ENCODE measurements at regions not wholly inside any gene's neighbourhood (a gene's known extent, or its start where the extent isn't known, plus 50 kb on each side); places are given as distances from the start of the nearest gene placed in this dataset.

DNA sequence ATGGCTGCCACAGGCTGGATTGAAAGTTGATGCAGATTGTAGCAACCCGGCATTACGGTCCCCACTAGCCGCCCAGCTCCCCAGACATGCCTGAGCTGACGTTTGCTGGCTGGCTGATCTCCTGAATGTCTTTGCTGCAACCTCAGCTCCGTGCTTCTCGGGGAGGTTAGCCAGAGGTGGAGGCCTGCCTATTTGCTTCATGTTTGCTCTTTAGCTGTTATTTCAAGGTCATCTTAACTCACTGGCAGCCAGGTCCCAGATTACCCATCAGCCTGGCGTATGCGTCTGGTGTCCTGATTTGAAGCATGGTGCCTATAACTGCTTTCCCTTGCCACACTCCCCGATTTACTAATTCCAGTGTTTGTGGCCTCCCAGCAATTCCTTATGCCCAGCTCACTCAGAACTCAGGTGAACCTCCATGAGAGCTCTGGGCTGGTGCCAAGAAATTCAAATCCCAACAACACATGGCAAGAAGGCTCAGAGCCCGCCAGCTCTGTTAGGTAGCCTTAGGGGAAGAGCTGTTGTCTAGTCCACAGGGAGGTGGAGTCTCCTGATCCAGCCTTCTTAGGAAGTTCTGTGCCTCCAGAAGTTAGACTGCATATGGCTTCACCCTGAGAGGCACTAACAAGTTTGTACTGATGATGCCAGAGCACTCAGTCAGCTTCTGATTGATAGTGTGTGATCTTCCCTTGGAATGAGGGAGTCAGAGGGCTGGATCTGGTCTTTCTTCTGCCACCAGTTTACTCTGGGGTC is 69.7 kb upstream of the EXOC4 start:
- BruUV-seq (replicated peaks): no TSS peak
- no peak for DNase-seq (ENCODE audit: low read depth, low spot score)
- H3K4me3 ChIP-seq (replicated peaks in 1 of 2; ENCODE audit: low read depth in 1 of 2, low read length in 2 of 2): no peak overlapping the region
- H3K27ac ChIP-seq (ENCODE audit: low read depth, low read length): no peak overlapping the region
- 0 out of 2 replicates have a peak, but pooled peaks cover 3% of the 10 kb centered on the region for H3K27me3 ChIP-seq (ENCODE audit: insufficient read depth, low read length)
- ATAC-seq: no peak
- H3K4me1 ChIP-seq (ENCODE audit: control insufficient read depth in 1 of 2, insufficient read depth in 2 of 2, low read length in 2 of 2): no peaks in the 10 kb centered on the region
- POLR2A ChIA-PET: no interaction called here
- no peak overlapping the region for H3K4me2 ChIP-seq (ENCODE audit: low read length)
- no peaks in the 10 kb centered on the region for H3K9me3 ChIP-seq (ENCODE audit: control insufficient read depth in 1 of 2, insufficient read depth in 1 of 2, low read depth in 1 of 2, low read length in 2 of 2)
- no peak overlapping the region for H2AFZ ChIP-seq (ENCODE audit: low read depth, low read length, poor library complexity, severe bottlenecking)
- CTCF ChIA-PET: no interaction called here
- RAD21 ChIA-PET (ENCODE audit: low non-redundant PET in 1 of 2, low total read pairs in 2 of 2, uncharacterized antibody in 2 of 2, unreplicated experiment in 2 of 2): no interaction called here
- no peaks in the 10 kb centered on the region for H3K36me3 ChIP-seq (ENCODE audit: control insufficient read depth in 1 of 2, insufficient read depth in 2 of 2, low read length in 2 of 2)
- no peaks in the 10 kb centered on the region for H4K20me1 ChIP-seq (ENCODE audit: insufficient read depth)
- TF ChIP-seq POLR2AphosphoS5 (IDR thresholded peaks at IDR 0.05; ENCODE audit: low read depth, low read length) (no peak), EZH2phosphoT487 (IDR thresholded peaks at IDR 0.05; ENCODE audit: borderline replicate concordance) (no peak), CEBPB (IDR thresholded peaks at IDR 0.05; ENCODE audit: low read depth) (no peak), RAD21 (IDR thresholded peaks at IDR 0.05; ENCODE audit: low read depth) (no peak), SP1 (IDR thresholded peaks at IDR 0.05; ENCODE audit: low read depth) (no peak), POLR2A (IDR thresholded peaks at IDR 0.05; ENCODE audit: borderline replicate concordance, extremely low read depth, insufficient read depth, insufficient read length) (no peak), ATF3 (IDR thresholded peaks at IDR 0.05) (no peak), SIN3A (IDR thresholded peaks at IDR 0.05; ENCODE audit: low read depth) (no peak), MAX (IDR thresholded peaks at IDR 0.05) (no peak), JUND (IDR thresholded peaks at IDR 0.05) (no peak), EZH2 (IDR thresholded peaks at IDR 0.05) (no peak), SRF (IDR thresholded peaks at IDR 0.05; ENCODE audit: low read depth) (no peak), EGR1 (IDR thresholded peaks at IDR 0.05; ENCODE audit: low read depth) (no peak), CBX3 (IDR thresholded peaks at IDR 0.05; ENCODE audit: low read depth) (no peak), ZNF274 (IDR thresholded peaks at IDR 0.05; ENCODE audit: low read depth, low read length) (no peak)
- TF ChIP-seq, protein P1, sequence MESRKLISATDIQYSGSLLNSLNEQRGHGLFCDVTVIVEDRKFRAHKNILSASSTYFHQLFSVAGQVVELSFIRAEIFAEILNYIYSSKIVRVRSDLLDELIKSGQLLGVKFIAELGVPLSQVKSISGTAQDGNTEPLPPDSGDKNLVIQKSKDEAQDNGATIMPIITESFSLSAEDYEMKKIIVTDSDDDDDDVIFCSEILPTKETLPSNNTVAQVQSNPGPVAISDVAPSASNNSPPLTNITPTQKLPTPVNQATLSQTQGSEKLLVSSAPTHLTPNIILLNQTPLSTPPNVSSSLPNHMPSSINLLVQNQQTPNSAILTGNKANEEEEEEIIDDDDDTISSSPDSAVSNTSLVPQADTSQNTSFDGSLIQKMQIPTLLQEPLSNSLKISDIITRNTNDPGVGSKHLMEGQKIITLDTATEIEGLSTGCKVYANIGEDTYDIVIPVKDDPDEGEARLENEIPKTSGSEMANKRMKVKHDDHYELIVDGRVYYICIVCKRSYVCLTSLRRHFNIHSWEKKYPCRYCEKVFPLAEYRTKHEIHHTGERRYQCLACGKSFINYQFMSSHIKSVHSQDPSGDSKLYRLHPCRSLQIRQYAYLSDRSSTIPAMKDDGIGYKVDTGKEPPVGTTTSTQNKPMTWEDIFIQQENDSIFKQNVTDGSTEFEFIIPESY (IDR thresholded peaks at IDR 0.05; ENCODE audit: extremely low read depth, insufficient replicate concordance, low read length): no peak
- TF ChIP-seq, protein P2, sequence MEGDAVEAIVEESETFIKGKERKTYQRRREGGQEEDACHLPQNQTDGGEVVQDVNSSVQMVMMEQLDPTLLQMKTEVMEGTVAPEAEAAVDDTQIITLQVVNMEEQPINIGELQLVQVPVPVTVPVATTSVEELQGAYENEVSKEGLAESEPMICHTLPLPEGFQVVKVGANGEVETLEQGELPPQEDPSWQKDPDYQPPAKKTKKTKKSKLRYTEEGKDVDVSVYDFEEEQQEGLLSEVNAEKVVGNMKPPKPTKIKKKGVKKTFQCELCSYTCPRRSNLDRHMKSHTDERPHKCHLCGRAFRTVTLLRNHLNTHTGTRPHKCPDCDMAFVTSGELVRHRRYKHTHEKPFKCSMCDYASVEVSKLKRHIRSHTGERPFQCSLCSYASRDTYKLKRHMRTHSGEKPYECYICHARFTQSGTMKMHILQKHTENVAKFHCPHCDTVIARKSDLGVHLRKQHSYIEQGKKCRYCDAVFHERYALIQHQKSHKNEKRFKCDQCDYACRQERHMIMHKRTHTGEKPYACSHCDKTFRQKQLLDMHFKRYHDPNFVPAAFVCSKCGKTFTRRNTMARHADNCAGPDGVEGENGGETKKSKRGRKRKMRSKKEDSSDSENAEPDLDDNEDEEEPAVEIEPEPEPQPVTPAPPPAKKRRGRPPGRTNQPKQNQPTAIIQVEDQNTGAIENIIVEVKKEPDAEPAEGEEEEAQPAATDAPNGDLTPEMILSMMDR (IDR thresholded peaks at IDR 0.05 in 2 of 3, conservative IDR thresholded peaks at IDR 0.05 in 1 of 3; ENCODE audit: borderline replicate concordance in 1 of 3, insufficient read depth in 1 of 3, low read depth in 2 of 3, low read length in 2 of 3): no peak
- no peaks in the 10 kb centered on the region for H3K79me2 ChIP-seq (ENCODE audit: insufficient read depth, low read length)
- H3K9ac ChIP-seq (ENCODE audit: low read length): no peak overlapping the region
- no peaks in the 10 kb centered on the region for H3K9me2 ChIP-seq (ENCODE audit: insufficient read depth)
- intact Hi-C loops (cut with micrococcal nuclease): no loop called here

Data from HCT116 (cell line).